ENCODE measurements at regions not wholly inside any gene's neighbourhood (a gene's known extent, or its start where the extent isn't known, plus 50 kb on each side); places are given as distances from the start of the nearest gene placed in this dataset.

- TF ChIP-seq, protein P1, sequence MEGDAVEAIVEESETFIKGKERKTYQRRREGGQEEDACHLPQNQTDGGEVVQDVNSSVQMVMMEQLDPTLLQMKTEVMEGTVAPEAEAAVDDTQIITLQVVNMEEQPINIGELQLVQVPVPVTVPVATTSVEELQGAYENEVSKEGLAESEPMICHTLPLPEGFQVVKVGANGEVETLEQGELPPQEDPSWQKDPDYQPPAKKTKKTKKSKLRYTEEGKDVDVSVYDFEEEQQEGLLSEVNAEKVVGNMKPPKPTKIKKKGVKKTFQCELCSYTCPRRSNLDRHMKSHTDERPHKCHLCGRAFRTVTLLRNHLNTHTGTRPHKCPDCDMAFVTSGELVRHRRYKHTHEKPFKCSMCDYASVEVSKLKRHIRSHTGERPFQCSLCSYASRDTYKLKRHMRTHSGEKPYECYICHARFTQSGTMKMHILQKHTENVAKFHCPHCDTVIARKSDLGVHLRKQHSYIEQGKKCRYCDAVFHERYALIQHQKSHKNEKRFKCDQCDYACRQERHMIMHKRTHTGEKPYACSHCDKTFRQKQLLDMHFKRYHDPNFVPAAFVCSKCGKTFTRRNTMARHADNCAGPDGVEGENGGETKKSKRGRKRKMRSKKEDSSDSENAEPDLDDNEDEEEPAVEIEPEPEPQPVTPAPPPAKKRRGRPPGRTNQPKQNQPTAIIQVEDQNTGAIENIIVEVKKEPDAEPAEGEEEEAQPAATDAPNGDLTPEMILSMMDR (conservative IDR thresholded peaks at IDR 0.05; ENCODE audit: low read depth, low read length), result no peak
- TF ChIP-seq CEBPB (IDR thresholded peaks at IDR 0.05; ENCODE audit: low read depth, low read length) (no peak), ELK1 (IDR thresholded peaks at IDR 0.05; ENCODE audit: borderline replicate concordance, low read depth, low read length) (no peak), SMC3 (IDR thresholded peaks at IDR 0.05; ENCODE audit: low read depth, low read length) (no peak), RFX5 (IDR thresholded peaks at IDR 0.05; ENCODE audit: low read depth, low read length) (no peak), POLR2A (IDR thresholded peaks at IDR 0.05; ENCODE audit: low read depth, low read length) (no peak), RAD21 (IDR thresholded peaks at IDR 0.05; ENCODE audit: low read length) (no peak), MXI1 (IDR thresholded peaks at IDR 0.05; ENCODE audit: borderline replicate concordance, low read depth, low read length) (no peak), MAZ (IDR thresholded peaks at IDR 0.05; ENCODE audit: borderline replicate concordance, low read depth, low read length) (no peak), RCOR1 (IDR thresholded peaks at IDR 0.05; ENCODE audit: insufficient replicate concordance, low read length) (no peak), FOS (IDR thresholded peaks at IDR 0.05; ENCODE audit: low read depth, low read length) (no peak), BHLHE40 (IDR thresholded peaks at IDR 0.05; ENCODE audit: low read depth, low read length) (no peak)
Observed at GRCh38 chr11:112715056-112715455, 246.2 kb upstream of the NCAM1 start.
